C4-2B (cell line): ENCODE measurements at regions not wholly inside any gene's neighbourhood (a gene's known extent, or its start where the extent isn't known, plus 50 kb on each side); places are given as distances from the start of the nearest gene placed in this dataset.
A peak's percentile ranks its signal among the peaks of the same experiment; 100 is the strongest.
"Not testable (repeated sequence)": the region's sequence is repeated elsewhere in the genome, so short reads cannot be mapped to it uniquely, and the experiment has no call there.

Experiments
- H3K27ac ChIP-seq: fragments of 450-650 bp; 2 replicates; pipeline ENCODE4 v1.5.1; 2017
- CTCF ChIP-seq: fragments of 450-650 bp; conservative IDR thresholded peaks from 2 replicates; pipeline ENCODE4 v1.5.1; 2017; ENCODE audit warnings: mild to moderate bottlenecking
- ZFX ChIP-seq: fragments of 450-650 bp; IDR thresholded peaks from 2 replicates; pipeline ENCODE4 v1.6.1; 2017

- TF ChIP-seq ZFX, result no peak
- no peak overlapping the region for H3K27ac ChIP-seq
Measured at GRCh38 chr14:106174206-106174605, 647.8 kb downstream of the TMEM121 start.

GRCh38 chr14:106177266-106178246 lies 651.2 kb downstream of the TMEM121 start:
- TF ChIP-seq CTCF, result peak; percentile 16; the same call in 1 of the 2 replicates

GRCh38 chr14:106179761-106180160 lies 653.4 kb downstream of the TMEM121 start:
- H3K27ac ChIP-seq, result no peak overlapping the region

More at GRCh38 chr14:106177266-106178246, 651.2 kb downstream of the TMEM121 start:
- H3K27ac ChIP-seq, result not testable (repeated sequence)

GRCh38 chr14:106184771-106185170 lies 658.4 kb downstream of the TMEM121 start:
- H3K27ac ChIP-seq, result not testable (repeated sequence)

More at GRCh38 chr14:106179761-106180160, 653.4 kb downstream of the TMEM121 start:
- TF ChIP-seq CTCF (no peak), ZFX (no peak)

- H3K27ac ChIP-seq, result not testable (repeated sequence)
Measured at GRCh38 chr14:106185174-106185836, 658.9 kb downstream of the TMEM121 start.

GRCh38 chr14:106185837-106186233 lies 659.5 kb downstream of the TMEM121 start:
- no peak overlapping the region for H3K27ac ChIP-seq
- TF ChIP-seq CTCF, result peak; percentile 48
- TF ChIP-seq ZFX, result no peak

- no peak overlapping the region for H3K27ac ChIP-seq
- no peak for TF ChIP-seq CTCF
- TF ChIP-seq ZFX, result no peak
Measured at GRCh38 chr14:106187216-106187615, 660.8 kb downstream of the TMEM121 start.

GRCh38 chr14:106192701-106193100 lies 666.3 kb downstream of the TMEM121 start:
- not testable (repeated sequence) for H3K27ac ChIP-seq

- H3K27ac ChIP-seq, result not testable (repeated sequence)
- TF ChIP-seq CTCF, result peak; percentile 50
Measured at GRCh38 chr14:106196459-106196858, 670.1 kb downstream of the TMEM121 start.

GRCh38 chr14:106197264-106197663 lies 670.9 kb downstream of the TMEM121 start:
- H3K27ac ChIP-seq, result not testable (repeated sequence)
